ENCODE measurements at regions not wholly inside any gene's neighbourhood (a gene's known extent, or its start where the extent isn't known, plus 50 kb on each side); places are given as distances from the start of the nearest gene placed in this dataset.

GRCh38 chr19:28330831-28331230 is 882.1 kb downstream of the UQCRFS1 start:
- TF ChIP-seq, protein P1, sequence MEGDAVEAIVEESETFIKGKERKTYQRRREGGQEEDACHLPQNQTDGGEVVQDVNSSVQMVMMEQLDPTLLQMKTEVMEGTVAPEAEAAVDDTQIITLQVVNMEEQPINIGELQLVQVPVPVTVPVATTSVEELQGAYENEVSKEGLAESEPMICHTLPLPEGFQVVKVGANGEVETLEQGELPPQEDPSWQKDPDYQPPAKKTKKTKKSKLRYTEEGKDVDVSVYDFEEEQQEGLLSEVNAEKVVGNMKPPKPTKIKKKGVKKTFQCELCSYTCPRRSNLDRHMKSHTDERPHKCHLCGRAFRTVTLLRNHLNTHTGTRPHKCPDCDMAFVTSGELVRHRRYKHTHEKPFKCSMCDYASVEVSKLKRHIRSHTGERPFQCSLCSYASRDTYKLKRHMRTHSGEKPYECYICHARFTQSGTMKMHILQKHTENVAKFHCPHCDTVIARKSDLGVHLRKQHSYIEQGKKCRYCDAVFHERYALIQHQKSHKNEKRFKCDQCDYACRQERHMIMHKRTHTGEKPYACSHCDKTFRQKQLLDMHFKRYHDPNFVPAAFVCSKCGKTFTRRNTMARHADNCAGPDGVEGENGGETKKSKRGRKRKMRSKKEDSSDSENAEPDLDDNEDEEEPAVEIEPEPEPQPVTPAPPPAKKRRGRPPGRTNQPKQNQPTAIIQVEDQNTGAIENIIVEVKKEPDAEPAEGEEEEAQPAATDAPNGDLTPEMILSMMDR (conservative IDR thresholded peaks at IDR 0.05; ENCODE audit: low read depth, low read length): no peak
- TF ChIP-seq EZH2 (IDR thresholded peaks at IDR 0.05; ENCODE audit: borderline replicate concordance, low read depth, low read length, poor library complexity, severe bottlenecking): no peak
